CD14-positive monocyte (primary cell): ENCODE measurements at regions not wholly inside any gene's neighbourhood (a gene's known extent, or its start where the extent isn't known, plus 50 kb on each side); places are given as distances from the start of the nearest gene placed in this dataset.

Experiments
- DNase-seq, 3 donors: peaks; one replicate each; pipeline ENCODE4 v3.0.0-alpha.2; 2011 to 2022
- H2AFZ ChIP-seq: 2 replicates; pipeline ENCODE4 v1.6.0; 2012; ENCODE audit warnings: mild to moderate bottlenecking, low read depth, low read length, inconsistent platforms; ENCODE audit not compliant: insufficient read depth, poor library complexity, severe bottlenecking
- H3K27ac ChIP-seq, 2 donors: 1 replicate in 1 of 2; 2 replicates in 1 of 2; pipeline ENCODE4 v1.5.1; 2012 to 2013; ENCODE audit warnings: low read length in 2 of 2, control low read depth in 1 of 2, inconsistent platforms in 1 of 2, low read depth in 1 of 2, mild to moderate bottlenecking in 1 of 2
- H3K27me3 ChIP-seq, 2 donors: one replicate each; pipeline versions ENCODE4 v1.6.0 to v1.6.1; 2011 to 2013; ENCODE audit warnings: low read length in 2 of 2; ENCODE audit not compliant: control insufficient read depth in 2 of 2, insufficient read depth in 2 of 2
- H3K36me3 ChIP-seq, 2 donors: replicated peaks in 1 of 2; 1 replicate in 1 of 2; 2 replicates in 1 of 2; pipeline versions ENCODE4 v1.5.1 to v1.6.1; 2012 to 2013; ENCODE audit warnings: low read length in 2 of 2, control low read depth in 1 of 2, inconsistent platforms in 1 of 2, mild to moderate bottlenecking in 1 of 2; ENCODE audit not compliant: insufficient read depth in 2 of 2, control insufficient read depth in 1 of 2
- H3K4me1 ChIP-seq, 2 donors: 1 replicate in 1 of 2; 2 replicates in 1 of 2; pipeline versions ENCODE4 v1.5.1 to v1.6.1; 2012 to 2013; ENCODE audit warnings: low read length in 2 of 2, control low read depth in 1 of 2, inconsistent platforms in 1 of 2, mild to moderate bottlenecking in 1 of 2, moderate library complexity in 1 of 2; ENCODE audit not compliant: insufficient read depth in 2 of 2, control insufficient read depth in 1 of 2
- H3K4me2 ChIP-seq: replicated peaks from 2 replicates; pipeline ENCODE3; 2012; ENCODE audit warnings: low read length, moderate library complexity, mild to moderate bottlenecking; ENCODE audit not compliant: poor library complexity, severe bottlenecking; ENCODE audit errors: extremely low read depth
- H3K4me3 ChIP-seq, 3 experiments: fragments of 200-600 bp in 1 of 3; sonication (generic) in 1 of 3; replicated peaks in 1 of 3; 1 replicate in 2 of 3; 2 replicates in 1 of 3; pipeline ENCODE4 v1.5.1; 2011 to 2013; ENCODE audit warnings: low read length in 3 of 3, mild to moderate bottlenecking in 3 of 3, control low read depth in 2 of 3, low read depth in 2 of 3, inconsistent platforms in 1 of 3, moderate library complexity in 1 of 3
- H3K79me2 ChIP-seq: 2 replicates; pipeline ENCODE4 v1.6.0; 2012; ENCODE audit warnings: mild to moderate bottlenecking, control low read depth, inconsistent platforms, low read length, moderate library complexity; ENCODE audit not compliant: insufficient read depth
- H3K9ac ChIP-seq: 2 replicates; pipeline ENCODE4 v1.6.0; 2017; ENCODE audit warnings: low read length, mild to moderate bottlenecking; ENCODE audit not compliant: insufficient read depth, poor library complexity, severe bottlenecking
- H3K9me3 ChIP-seq, 2 donors: replicated peaks in 1 of 2; 1 replicate in 1 of 2; 2 replicates in 1 of 2; pipeline versions ENCODE4 v1.5.1 to v1.6.1; 2012 to 2013; ENCODE audit warnings: low read length in 2 of 2, control low read depth in 1 of 2; ENCODE audit not compliant: control insufficient read depth in 1 of 2, insufficient read depth in 1 of 2
- H4K20me1 ChIP-seq: 2 replicates; pipeline ENCODE4 v1.6.0; 2012; ENCODE audit warnings: mild to moderate bottlenecking, low read length, control low read depth, moderate library complexity; ENCODE audit not compliant: insufficient read depth
- H3K27ac Mint-ChIP-seq, 7 donors: one replicate each; pipeline ENCODE4 v1.8.0; 2020; ENCODE audit warnings: mild to moderate bottlenecking in 7 of 7, mixed read lengths in 7 of 7, moderate library complexity in 6 of 7, inconsistent platforms in 2 of 7
- H3K27me3 Mint-ChIP-seq, 3 donors: one replicate each; pipeline ENCODE4 v1.8.0; 2021 to 2022; ENCODE audit warnings: low read depth in 3 of 3, mild to moderate bottlenecking in 3 of 3, mixed read lengths in 3 of 3, moderate library complexity in 3 of 3, inconsistent platforms in 1 of 3
- H3K36me3 Mint-ChIP-seq, 2 donors: one replicate each; pipeline ENCODE4 v1.8.0; 2020; ENCODE audit warnings: mixed read lengths in 2 of 2, inconsistent platforms in 1 of 2, mild to moderate bottlenecking in 1 of 2
- H3K4me1 Mint-ChIP-seq: one replicate; pipeline ENCODE4 v1.8.0; 2020; ENCODE audit warnings: mild to moderate bottlenecking, mixed read lengths
- H3K4me3 Mint-ChIP-seq, 2 donors: one replicate each; pipeline ENCODE4 v1.8.0; 2020; ENCODE audit warnings: mild to moderate bottlenecking in 2 of 2, mixed read lengths in 2 of 2, moderate library complexity in 1 of 2
- H3K9me3 Mint-ChIP-seq, 7 donors: one replicate each; pipeline ENCODE4 v1.8.0; 2020 to 2022; ENCODE audit warnings: mixed read lengths in 7 of 7, mild to moderate bottlenecking in 6 of 7, moderate library complexity in 6 of 7, inconsistent platforms in 2 of 7
- CTCF ChIP-seq: fragments of 200-600 bp; IDR thresholded peaks from one replicate; pipeline ENCODE4 v1.8.0; 2022; ENCODE audit warnings: antibody characterized with exemption, mild to moderate bottlenecking
- WGBS: methylation state at CpG from one replicate; pipeline ENCODE4 v1.1.5; 2013; ENCODE audit warnings: missing lambda C conversion rate; ENCODE audit not compliant: insufficient coverage; 5-methylcytosine and 5-hydroxymethylcytosine counted together
- intact Hi-C, 2 donors: fragments of 100-400 bp; cut with micrococcal nuclease; formaldehyde crosslinking; loops; one replicate each; pipeline versions ENCODE4 v1.15.0 to v1.15.1; 2023

DNA sequence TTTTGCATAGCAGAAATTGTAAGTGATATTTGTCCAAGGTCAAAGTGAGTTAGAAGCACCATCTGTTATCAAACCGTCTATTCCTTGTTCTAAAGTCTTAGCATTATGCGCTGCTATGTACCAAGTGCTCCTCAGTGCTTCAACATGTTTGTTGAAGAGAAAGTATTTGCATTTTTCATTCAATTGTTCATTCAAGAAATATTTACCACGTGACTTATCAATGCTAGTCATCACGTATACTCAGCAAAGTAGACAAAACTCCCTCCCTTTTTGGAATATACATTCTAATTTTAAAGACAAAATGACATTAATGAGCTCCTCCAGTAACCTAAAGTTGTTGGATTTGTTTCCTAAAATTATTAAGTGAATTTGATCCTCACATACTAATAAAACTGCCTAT is 388.0 kb upstream of the CDH8 start:
- H3K9me3 Mint-ChIP-seq = peaks cover 0 to 10% (median 4%) of the 10 kb centered on the region in 7 donors
- intact Hi-C loops = no loop called here
- no peak overlapping the region for H2AFZ ChIP-seq

DNA sequence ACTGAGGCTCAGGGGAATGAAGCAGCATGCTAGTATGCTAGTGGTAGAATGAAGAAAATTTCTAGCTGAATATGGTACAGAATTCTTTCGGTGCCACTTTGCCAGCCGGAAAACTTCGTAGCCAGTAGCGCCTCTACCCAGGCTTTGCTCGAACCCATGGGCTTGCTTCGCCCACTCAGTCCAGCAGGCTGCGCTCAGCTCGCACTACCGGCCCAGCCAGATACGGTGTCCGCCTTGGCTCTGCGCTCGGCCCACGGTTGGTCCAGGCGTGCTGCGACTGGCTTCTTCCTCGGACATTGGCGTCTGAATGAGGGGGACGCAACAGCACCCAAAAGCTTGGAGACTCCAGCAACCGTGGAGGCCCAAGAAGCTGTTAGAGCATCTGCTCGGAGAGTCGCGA is 372.5 kb upstream of the CDH8 start:
- no peaks in the 10 kb centered on the region for H3K36me3 ChIP-seq
- no peak overlapping the region for H3K27ac ChIP-seq
- no peak for TF ChIP-seq CTCF
- no peak for DNase-seq
- no peaks in the 10 kb centered on the region for H4K20me1 ChIP-seq
- H3K4me3 Mint-ChIP-seq = no peak overlapping the region
- no peak overlapping the region for H3K27ac Mint-ChIP-seq
- no peaks in the 10 kb centered on the region for H3K36me3 Mint-ChIP-seq
- H3K4me2 ChIP-seq = no peak overlapping the region
- 71% methylated on average over 19 of the region's 23 CpGs for WGBS
- no peaks in the 10 kb centered on the region for H3K27me3 ChIP-seq
- peaks cover 4 to 10% of the 10 kb centered on the region in 2 donors for H3K9me3 ChIP-seq
- H3K79me2 ChIP-seq = no peaks in the 10 kb centered on the region
- H3K9ac ChIP-seq = no peak overlapping the region
- H3K4me1 Mint-ChIP-seq = no peaks in the 10 kb centered on the region
- peaks cover 2 to 11% (median 5%) of the 10 kb centered on the region in 7 donors for H3K9me3 Mint-ChIP-seq
- H3K4me1 ChIP-seq = no peaks in the 10 kb centered on the region
- intact Hi-C loops = no loop called here
- no peak overlapping the region for H3K4me3 ChIP-seq
- H3K27me3 Mint-ChIP-seq = no peaks in the 10 kb centered on the region
- no peak overlapping the region for H2AFZ ChIP-seq

More for the DNA sequence above, 388.0 kb upstream of the CDH8 start:
- H3K9me3 ChIP-seq = peaks cover 0 to 3% of the 10 kb centered on the region in 2 donors
- no peak overlapping the region for H3K4me2 ChIP-seq
- no peaks in the 10 kb centered on the region for H4K20me1 ChIP-seq
- H3K4me3 ChIP-seq = no peak overlapping the region
- H3K9ac ChIP-seq = no peak overlapping the region
- H3K36me3 ChIP-seq = no peaks in the 10 kb centered on the region
- no peaks in the 10 kb centered on the region for H3K4me1 Mint-ChIP-seq
- TF ChIP-seq CTCF = no peak
- H3K27me3 ChIP-seq = no peaks in the 10 kb centered on the region
- H3K27ac ChIP-seq = no peak overlapping the region
- H3K4me3 Mint-ChIP-seq = no peak overlapping the region
- no peak for DNase-seq
- no peaks in the 10 kb centered on the region for H3K36me3 Mint-ChIP-seq
- WGBS = no CpG with 5 or more reads among the region's 4 CpGs
- no peaks in the 10 kb centered on the region for H3K4me1 ChIP-seq
- H3K27me3 Mint-ChIP-seq = peaks cover 0 to 2% (median 2%) of the 10 kb centered on the region in 3 donors
- H3K27ac Mint-ChIP-seq = no peak overlapping the region
- no peaks in the 10 kb centered on the region for H3K79me2 ChIP-seq
